HG03097 (cell line): ENCODE measurements at regions not wholly inside any gene's neighbourhood (a gene's known extent, or its start where the extent isn't known, plus 50 kb on each side); places are given as distances from the start of the nearest gene placed in this dataset.
"Not testable (repeated sequence)": the region's sequence is repeated elsewhere in the genome, so short reads cannot be mapped to it uniquely, and the experiment has no call there.

Source experiments
- ATAC-seq: cut with Tn5 transposase; IDR thresholded peaks from one replicate; pipeline ENCODE4 v1.9.1; 2021; ENCODE audit not compliant: unreplicated experiment, low FRiP score

DNA sequence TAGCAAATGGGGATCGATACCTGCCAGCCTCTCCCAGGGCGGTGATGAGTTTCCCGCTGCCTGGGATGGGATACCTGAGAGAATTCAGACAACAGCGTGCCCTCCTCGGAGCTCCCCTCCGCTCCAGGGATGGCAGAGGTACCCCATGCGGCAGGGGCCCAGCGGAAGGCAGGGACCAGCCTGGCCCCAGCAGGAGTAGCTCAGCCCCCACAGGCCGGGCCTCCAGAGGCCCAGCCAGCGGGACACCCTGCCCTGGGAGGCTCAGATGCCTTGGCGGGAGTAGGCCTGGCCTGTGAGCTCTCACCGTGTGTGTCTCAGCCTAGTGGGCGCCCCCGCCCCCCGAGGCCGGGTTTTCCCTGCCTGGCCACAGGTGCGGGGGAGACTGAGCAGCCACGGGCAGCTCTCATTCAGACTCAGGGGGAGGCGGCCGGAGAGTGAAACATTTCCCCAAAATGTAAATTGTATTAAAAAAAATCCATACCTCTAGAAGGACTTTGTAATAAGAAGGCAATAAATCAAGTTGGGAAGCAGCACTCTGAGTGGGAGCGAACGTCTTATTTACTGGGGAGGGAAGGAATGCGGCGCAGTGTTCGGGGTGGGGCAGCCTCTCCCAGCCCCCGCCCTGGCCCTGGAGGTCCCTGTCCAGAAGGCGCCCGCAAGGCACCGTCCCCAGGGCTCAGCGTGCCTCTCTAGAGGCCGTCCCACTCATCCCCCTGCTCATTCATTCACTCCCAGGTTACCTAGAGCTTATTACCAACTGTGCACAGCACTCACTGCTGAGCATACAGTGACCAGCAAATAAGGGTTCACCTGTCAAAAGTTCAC, 888.0 kb downstream of the BRD1 start:
- no peak for ATAC-seq

- ATAC-seq: no peak
Measured at GRCh38 chr22:48938741-48939140, 888.9 kb downstream of the BRD1 start.

- no peak for ATAC-seq
Measured at GRCh38 chr22:48937032-48937639, 890.5 kb downstream of the BRD1 start.

DNA sequence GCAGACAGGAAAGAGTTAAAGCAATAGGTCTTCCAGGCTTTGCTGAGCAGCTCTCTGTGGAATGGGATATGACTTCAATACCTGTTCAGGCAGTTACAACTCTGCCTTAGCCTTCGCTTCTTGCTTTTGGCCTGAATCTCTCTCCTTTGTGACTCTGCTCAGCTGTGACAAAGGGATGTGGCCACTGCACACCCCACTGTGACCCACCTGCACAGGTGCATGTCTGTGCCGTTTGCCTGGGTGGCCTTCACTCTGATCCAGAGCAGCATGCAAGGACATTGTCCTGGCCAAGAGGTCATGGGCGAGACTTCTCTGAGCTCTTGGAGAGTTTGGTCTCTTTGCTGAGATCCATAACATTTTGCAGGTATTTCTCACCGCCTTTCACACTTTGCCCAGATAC, 891.3 kb downstream of the BRD1 start:
- no peak for ATAC-seq

- no peak for ATAC-seq
Measured at GRCh38 chr22:48934446-48934845, 893.2 kb downstream of the BRD1 start.

DNA sequence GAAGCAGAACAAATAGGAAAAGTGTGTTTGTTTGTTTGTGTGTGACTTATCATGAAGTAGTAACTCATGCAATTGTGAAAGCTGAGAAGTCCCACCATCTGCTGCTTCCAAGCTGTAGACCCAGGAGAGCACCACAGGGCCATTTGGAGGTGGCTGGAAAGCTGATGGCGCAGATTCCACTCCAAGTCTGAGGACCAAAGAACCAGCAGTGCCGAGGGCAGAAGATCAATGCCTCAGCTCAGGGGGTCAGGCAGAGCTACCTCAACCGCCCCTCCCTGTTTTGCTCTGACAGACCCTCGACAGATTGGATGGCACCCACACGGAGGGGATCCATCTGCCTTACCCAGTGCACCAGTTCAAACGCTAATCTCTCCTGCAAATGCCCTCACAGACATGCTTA, 896.2 kb downstream of the BRD1 start:
- no peak for ATAC-seq

- no peak for ATAC-seq
Measured at GRCh38 chr22:48929276-48929790, 898.3 kb downstream of the BRD1 start.

- ATAC-seq: no peak
Measured at GRCh38 chr22:48927591-48927990, 900.1 kb downstream of the BRD1 start.

- no peak for ATAC-seq
Measured at GRCh38 chr22:48926643-48927042, 901.0 kb downstream of the BRD1 start.

DNA sequence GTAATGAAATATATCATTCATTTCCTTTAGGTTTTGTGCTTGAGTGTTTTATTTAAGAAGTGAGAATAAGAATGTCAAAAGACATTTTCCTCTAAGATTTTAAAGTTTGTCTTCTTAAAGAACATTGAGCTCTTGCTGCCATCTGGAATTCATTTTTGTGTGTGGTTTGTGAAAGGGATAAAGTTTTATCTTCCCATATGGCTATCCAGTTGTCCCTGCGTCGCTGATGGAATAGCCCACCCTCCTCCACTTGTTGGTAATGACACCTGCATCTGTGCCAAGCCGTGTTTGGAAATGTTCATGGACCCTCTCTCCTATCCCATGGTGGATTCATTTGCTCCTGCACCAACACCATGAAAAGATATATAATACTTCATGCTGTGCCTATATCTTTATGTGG, 901.5 kb downstream of the BRD1 start:
- ATAC-seq: no peak

DNA sequence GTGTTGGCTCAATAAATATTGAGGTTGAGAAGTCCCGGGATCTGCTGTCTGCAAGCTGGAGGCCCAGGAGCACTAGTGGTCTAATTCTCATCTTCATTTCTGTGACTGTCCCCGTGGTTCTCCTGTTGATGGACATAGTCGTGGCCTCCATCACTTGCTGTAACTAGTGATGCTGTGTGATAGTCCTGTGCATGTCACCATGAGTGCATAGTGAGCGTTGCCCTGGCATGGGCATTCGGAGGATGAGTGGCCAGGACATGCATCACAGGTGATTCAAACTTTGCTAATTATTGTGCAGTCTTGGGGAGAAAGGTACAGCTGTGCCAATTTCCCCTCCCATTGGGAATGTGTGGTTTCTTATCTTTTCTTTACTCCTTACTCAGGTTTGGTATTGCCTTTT, 902.2 kb downstream of the BRD1 start:
- no peak for ATAC-seq

DNA sequence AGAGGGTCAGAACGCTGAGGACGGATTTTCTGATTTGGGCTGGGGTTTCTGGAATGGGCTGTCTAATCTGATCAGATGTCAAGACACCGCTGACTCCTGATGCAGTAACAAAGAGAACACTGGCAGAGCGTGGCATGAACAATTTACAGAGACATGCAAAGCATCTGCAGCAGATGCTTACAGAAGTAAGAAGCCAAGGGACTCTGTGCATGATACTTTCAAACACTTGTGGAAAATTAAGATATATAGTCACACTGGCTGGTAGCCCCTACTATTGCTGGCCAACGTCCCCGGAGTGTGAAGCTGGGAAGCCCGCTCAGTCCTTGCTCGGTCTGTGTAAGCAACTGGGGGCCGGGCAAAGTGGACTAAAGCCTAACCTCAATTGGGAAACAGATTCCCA, 903.7 kb downstream of the BRD1 start:
- ATAC-seq: no peak

GRCh38 chr22:48923165-48923865, 904.4 kb downstream of the BRD1 start:
- no peak for ATAC-seq

DNA sequence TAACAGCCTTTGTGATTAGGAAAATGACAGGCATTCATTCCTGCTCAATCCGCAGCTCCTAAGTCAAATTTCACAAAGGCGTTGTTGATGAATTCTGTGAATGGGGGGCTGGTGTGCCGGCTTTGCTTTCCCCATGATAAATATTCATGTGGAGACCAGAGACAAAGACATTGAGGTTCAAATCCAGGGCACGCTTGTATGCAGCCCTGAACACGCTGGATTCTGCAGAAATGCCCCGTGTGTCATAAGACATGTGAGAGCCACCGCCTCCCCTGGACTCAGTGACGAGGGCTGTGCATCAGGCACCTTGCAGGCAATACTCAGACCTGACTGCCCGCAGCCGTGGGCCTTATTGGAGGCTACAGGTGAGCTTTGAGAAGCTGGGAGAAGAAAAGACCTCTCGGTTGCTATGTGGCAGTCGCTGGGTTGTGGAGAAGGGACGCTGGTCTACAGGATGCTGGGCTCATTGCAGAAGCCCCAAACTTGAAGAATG, 906.2 kb downstream of the BRD1 start:
- no peak for ATAC-seq

- ATAC-seq: no peak
Measured at GRCh38 chr22:48920776-48921241, 906.9 kb downstream of the BRD1 start.

- no peak for ATAC-seq
Measured at GRCh38 chr22:48919851-48920589, 907.7 kb downstream of the BRD1 start.

GRCh38 chr22:48919187-48919590, 908.5 kb downstream of the BRD1 start:
- ATAC-seq: no peak

GRCh38 chr22:48918585-48919186, 909.0 kb downstream of the BRD1 start:
- no peak for ATAC-seq

DNA sequence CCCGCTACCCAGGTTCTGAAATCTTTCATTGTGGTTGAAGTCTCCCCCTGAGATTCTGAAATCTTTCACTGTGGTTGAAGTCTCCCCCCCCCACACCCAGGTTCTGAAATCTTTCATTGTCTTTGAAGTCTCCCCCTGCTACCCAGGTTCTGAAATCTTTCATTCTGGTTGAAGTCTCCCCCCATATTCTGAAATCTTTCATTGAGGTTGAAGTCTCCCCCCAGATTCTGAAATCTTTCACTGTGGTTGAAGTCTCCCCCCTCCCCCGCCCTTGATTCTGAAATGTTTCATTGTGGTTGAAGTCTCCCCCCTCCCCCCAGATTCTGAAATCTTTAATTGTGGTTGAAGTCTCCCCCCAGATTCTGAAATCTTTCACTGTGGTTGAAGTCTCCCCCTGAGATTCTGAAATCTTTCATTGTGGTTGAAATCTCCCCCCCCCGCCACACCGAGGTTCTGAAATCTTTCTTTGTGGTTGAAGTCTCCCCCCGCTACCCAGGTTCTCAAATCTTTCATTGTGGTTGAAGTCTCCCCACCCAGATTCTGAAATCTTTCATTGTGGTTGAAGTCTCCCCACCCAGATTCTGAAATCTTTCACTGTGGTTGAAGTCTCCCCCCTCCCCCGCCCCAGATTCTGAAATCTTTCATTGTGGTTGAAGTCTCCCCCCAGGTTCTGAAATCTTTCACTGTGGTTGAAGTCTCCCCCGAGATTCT, 915.2 kb downstream of the BRD1 start:
- not testable (repeated sequence) for ATAC-seq
